ENCODE measurements at regions not wholly inside any gene's neighbourhood (a gene's known extent, or its start where the extent isn't known, plus 50 kb on each side); places are given as distances from the start of the nearest gene placed in this dataset.

DNA sequence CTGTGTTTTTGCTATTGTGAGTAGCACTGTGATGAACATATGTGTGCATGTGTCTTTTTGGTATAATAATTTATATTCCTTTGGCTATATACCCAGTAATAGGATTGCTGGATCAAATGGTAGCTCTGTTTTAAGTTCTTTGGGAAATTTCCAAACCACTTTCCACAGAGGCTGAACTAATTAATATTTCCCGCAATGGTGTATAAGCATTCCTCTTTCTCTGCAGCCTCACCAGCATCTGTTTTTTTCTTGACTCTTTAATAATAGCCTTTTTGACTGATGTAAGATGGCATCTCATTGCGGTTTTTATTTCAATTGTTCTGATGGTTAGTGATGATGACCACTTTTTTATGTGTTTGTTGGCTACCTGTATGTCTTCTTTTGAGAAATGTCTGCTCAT is 247.7 kb upstream of the NDST3 start:
- TF ChIP-seq HDGF (IDR thresholded peaks at IDR 0.05; ENCODE audit: borderline replicate concordance) (no peak), ZNF384 (IDR thresholded peaks at IDR 0.05) (no peak), SUZ12 (IDR thresholded peaks at IDR 0.05) (no peak)

All from HEK293T (cell line).